Adrenal gland (tissue), 9 donors: ENCODE measurements at regions not wholly inside any gene's neighbourhood (a gene's known extent, or its start where the extent isn't known, plus 50 kb on each side); places are given as distances from the start of the nearest gene placed in this dataset.

Experiments used
- DNase-seq, 7 donors: peaks; one replicate each; pipeline ENCODE4 v3.0.0-alpha.2; 2019 to 2020
- H3K27ac ChIP-seq, 5 donors: fragments of 200-600 bp; sonication (generic) in 4 of 5; 1 replicate in 3 of 5; 2 replicates in 2 of 5; pipeline versions ENCODE4 v1.5.1 to v1.8.0; 2016 to 2020; ENCODE audit warnings: mild to moderate bottlenecking in 1 of 5
- H3K27me3 ChIP-seq: fragments of 200-600 bp; 2 replicates; pipeline ENCODE4 v1.8.0; 2021
- H3K36me3 ChIP-seq, 2 donors: fragments of 200-600 bp; replicated peaks in 1 of 2; 1 replicate in 1 of 2; 2 replicates in 1 of 2; pipeline versions ENCODE4 v1.5.1 to v1.8.0; 2018 to 2022
- H3K4me1 ChIP-seq, 2 donors: fragments of 200-600 bp; replicated peaks in 1 of 2; 1 replicate in 1 of 2; 2 replicates in 1 of 2; pipeline versions ENCODE4 v1.5.1 to v1.8.0; 2018 to 2021
- H3K4me3 ChIP-seq, 4 donors: fragments of 200-600 bp; sonication (generic) in 3 of 4; one replicate each; pipeline ENCODE4 v1.5.1; 2016 to 2018
- H3K9me3 ChIP-seq, 3 donors: fragments of 200-600 bp; sonication (generic) in 1 of 3; replicated peaks in 1 of 3; 1 replicate in 2 of 3; 2 replicates in 1 of 3; pipeline versions ENCODE4 v1.5.1 to v1.8.0; 2016 to 2021
- CTCF ChIP-seq, 6 experiments: fragments of 450-650 bp in 4 of 6; fragments of 200-600 bp in 2 of 6; sonication (generic) in 1 of 6; IDR thresholded peaks; 1 replicate in 5 of 6; 2 replicates in 1 of 6; pipeline versions ENCODE4 v1.5.1 to v1.8.0; 2016 to 2021; ENCODE audit warnings: antibody characterized with exemption in 6 of 6, mild to moderate bottlenecking in 2 of 6, moderate library complexity in 1 of 6
- POLR2A ChIP-seq, 2 donors: fragments of 450-650 bp; IDR thresholded peaks; one replicate each; pipeline ENCODE4 v1.6.1; 2017; ENCODE audit warnings: antibody characterized with exemption in 2 of 2, mild to moderate bottlenecking in 2 of 2, moderate library complexity in 1 of 2
- WGBS, 4 donors: extraction: QIAGEN DNeasy Blood & Tissue Kit in 2 of 4; methylation state at CpG; one replicate each; pipeline versions ENCODE4 v1.1.5 to v1.1.7; 2013 to 2017; 5-methylcytosine and 5-hydroxymethylcytosine counted together
- intact Hi-C, 2 donors: fragments of 100-400 bp; cut with DNase I; formaldehyde crosslinking; loops; one replicate each; pipeline versions ENCODE4 v1.14.1 to v1.15.0; 2022 to 2023
- donor health status: healthy with polysubstance abuse.
- donor health status: Bipolar disorder and iron deficiency.
- donor health status: DM: yes; HTN: yes; CAD: no.
- donor health status: DM: no; HTN: no; CAD: no.
- donor health status: DM: no; HTN: no; CAD: no.

GRCh38 chrX:75968293-75968692 is 183.2 kb upstream of the MAGEE2 start:
- no peaks in the 10 kb centered on the region for H3K27me3 ChIP-seq
- no peaks in the 10 kb centered on the region for H3K36me3 ChIP-seq
- intact Hi-C loops = no loop called here
- no peak for DNase-seq
- no peaks in the 10 kb centered on the region for H3K9me3 ChIP-seq
- no peak overlapping the region for H3K4me3 ChIP-seq
- no peak overlapping the region for H3K27ac ChIP-seq
- WGBS, 4 donors = 64 to 84% (median 73%) methylated on average over 5 of the region's 5 CpGs
- no peaks in the 10 kb centered on the region for H3K4me1 ChIP-seq
- TF ChIP-seq POLR2A (IDR thresholded peaks at IDR 0.05) (no peak), CTCF (IDR thresholded peaks at IDR 0.05) (no peak)

GRCh38 chrX:75986976-75987375 is 185.9 kb upstream of the PBDC1 start:
- H3K9me3 ChIP-seq = no peaks in the 10 kb centered on the region
- no peaks in the 10 kb centered on the region for H3K4me1 ChIP-seq
- intact Hi-C loops = no loop called here
- no peak for TF ChIP-seq CTCF (IDR thresholded peaks at IDR 0.05)
- no peak for TF ChIP-seq POLR2A (IDR thresholded peaks at IDR 0.05)
- H3K36me3 ChIP-seq = no peaks in the 10 kb centered on the region
- H3K27me3 ChIP-seq = peaks cover 8% of the 10 kb centered on the region
- no peak overlapping the region for H3K27ac ChIP-seq
- peak in 1 of 7 donors; percentile 59 for DNase-seq
- H3K4me3 ChIP-seq = no peak overlapping the region
- 17 to 45% (median 30%) methylated on average over 1 to 2 of the region's 2 CpGs for WGBS, 4 donors

GRCh38 chrX:75989806-75990590 is 182.9 kb upstream of the PBDC1 start:
- Histone ChIP-seq H3K9me3 (no peaks in the 10 kb centered on the region), H3K36me3 (no peaks in the 10 kb centered on the region), H3K4me1 (no peaks in the 10 kb centered on the region), H3K27ac (no peak overlapping the region), H3K27me3 (no peaks in the 10 kb centered on the region), H3K4me3 (no peak overlapping the region)
- TF ChIP-seq POLR2A (IDR thresholded peaks at IDR 0.05) = no peak
- no peak for TF ChIP-seq CTCF (IDR thresholded peaks at IDR 0.05)
- no peak for DNase-seq
- WGBS, 4 donors = 58 to 75% (median 67%) methylated on average over 2 to 3 of the region's 3 CpGs
- intact Hi-C loops = no loop called here

- TF ChIP-seq POLR2A (IDR thresholded peaks at IDR 0.05) = no peak
- TF ChIP-seq CTCF (IDR thresholded peaks at IDR 0.05) = no peak
- H3K9me3 ChIP-seq = no peaks in the 10 kb centered on the region
- H3K36me3 ChIP-seq = no peaks in the 10 kb centered on the region
- WGBS, 4 donors = 10 to 80% (median 30%) methylated on average over 1 to 3 of the region's 3 CpGs
- peaks cover 15% of the 10 kb centered on the region for H3K27me3 ChIP-seq
- intact Hi-C loops = no loop called here
- H3K27ac ChIP-seq = no peak overlapping the region
- no peak for DNase-seq
- H3K4me1 ChIP-seq = no peaks in the 10 kb centered on the region
- no peak overlapping the region for H3K4me3 ChIP-seq
Measured at GRCh38 chrX:75997692-75998091, 175.2 kb upstream of the PBDC1 start.
